GM12878 (cell line): ENCODE measurements at regions not wholly inside any gene's neighbourhood (a gene's known extent, or its start where the extent isn't known, plus 50 kb on each side); places are given as distances from the start of the nearest gene placed in this dataset.

Experiments used
- ATAC-seq: fragments of 200-7000 bp; cut with Tn5 transposase; 3 replicates; pipeline ENCODE4 v1.9.1; 2020; ENCODE audit warnings: mild to moderate bottlenecking, moderate library complexity
- BruUV-seq: library from RNA; stranded (reverse); fragments of 400-500 nt; replicated peaks from 2 replicates; lab custom pipeline; 2021; lab: Mats Ljungman, UMichigan
- CTCF ChIA-PET: fragments of 300-600 bp; sonication (Branson Sonifier 250); formaldehyde crosslinking; extraction: SDS; loops from one replicate; lab custom pipeline; 2021; ENCODE audit warnings: inconsistent platforms; lab: Yijun Ruan, JAX
- POLR2A ChIA-PET: fragments of 350-600 bp; formaldehyde crosslinking; extraction: SDS; loops from one replicate; lab custom pipeline; 2021; ENCODE audit warnings: inconsistent platforms; lab: Charles Lee
- RAD21 ChIA-PET: fragments of 300-600 bp; sonication (Branson Sonifier 250); formaldehyde crosslinking; loops from one replicate; lab custom pipeline; 2023; ENCODE audit warnings: antibody characterized with exemption; ENCODE audit not compliant: unreplicated experiment; lab: Charles Lee
- SMC1A ChIA-PET: fragments of 300-600 bp; sonication (Branson Sonifier 250); formaldehyde crosslinking; loops from one replicate; lab custom pipeline; 2023; ENCODE audit not compliant: unreplicated experiment, uncharacterized antibody; lab: Charles Lee
- DNase-seq: peaks from one replicate; pipeline ENCODE4 v3.0.0-alpha.2; 2011; ENCODE audit warnings: low read depth, low spot score
- FAIRE-seq: peaks from 3 replicates; lab custom pipeline; 2011; peaks lifted over from hg19 to GRCh38; lab: Jason Lieb, UNC
- H2AFZ ChIP-seq: 2 replicates; pipeline ENCODE4 v1.6.0; 2011; ENCODE audit warnings: low read depth, low read length, control low read depth; ENCODE audit not compliant: control insufficient read depth
- H3K27ac ChIP-seq: 2 replicates; pipeline ENCODE4 v1.5.1; 2011; ENCODE audit warnings: control low read depth; ENCODE audit not compliant: control insufficient read depth, insufficient read depth
- H3K27me3 ChIP-seq, 2 experiments: replicated peaks in 1 of 2; 2 replicates each; pipeline versions ENCODE4 v1.6.0 to v1.6.1; 2011; ENCODE audit warnings: low read length in 1 of 2; ENCODE audit not compliant: control insufficient read depth in 2 of 2, insufficient read depth in 2 of 2
- H3K36me3 ChIP-seq, 2 experiments: 2 replicates each; pipeline ENCODE4 v1.5.1; 2011; ENCODE audit warnings: low read length in 1 of 2; ENCODE audit not compliant: control insufficient read depth in 2 of 2, insufficient read depth in 2 of 2
- H3K4me1 ChIP-seq: 2 replicates; pipeline ENCODE4 v1.6.1; 2011; ENCODE audit warnings: mild to moderate bottlenecking, low read length, moderate library complexity, mixed read lengths; ENCODE audit not compliant: control insufficient read depth, insufficient read depth
- H3K4me2 ChIP-seq: 2 replicates; pipeline ENCODE4 v1.6.0; 2011; ENCODE audit warnings: control low read depth; ENCODE audit not compliant: control insufficient read depth, insufficient read depth
- H3K4me3 ChIP-seq: fragments of 200-600 bp; sonication (generic); 2 replicates; pipeline ENCODE4 v1.5.1; 2016
- H3K79me2 ChIP-seq: 2 replicates; pipeline ENCODE4 v1.6.0; 2011; ENCODE audit warnings: low read length; ENCODE audit not compliant: control insufficient read depth, insufficient read depth
- H3K9ac ChIP-seq: 2 replicates; pipeline ENCODE4 v1.8.0; 2011; ENCODE audit warnings: low read length, control low read depth, mixed read lengths; ENCODE audit not compliant: control insufficient read depth, insufficient read depth
- H3K9me3 ChIP-seq: replicated peaks from 3 replicates; pipeline ENCODE4 v1.5.1; 2011; ENCODE audit warnings: mild to moderate bottlenecking, low read length; ENCODE audit not compliant: control insufficient read depth, insufficient read depth
- H4K20me1 ChIP-seq: 2 replicates; pipeline ENCODE4 v1.6.0; 2011; ENCODE audit not compliant: control insufficient read depth, insufficient read depth
- ASH2L ChIP-seq: fragments of 300-600, 200-600 bp; sonication (generic); IDR thresholded peaks from 2 replicates; pipeline ENCODE4 v1.6.1; 2017; ENCODE audit warnings: low read depth, mild to moderate bottlenecking, borderline replicate concordance
- BCLAF1 ChIP-seq: fragments of 450-650 bp; IDR thresholded peaks from 2 replicates; pipeline ENCODE4 v1.6.1; 2017; ENCODE audit warnings: antibody characterized with exemption, mild to moderate bottlenecking, moderate library complexity
- CBX5 ChIP-seq: sonication (generic); IDR thresholded peaks from 2 replicates; pipeline ENCODE4 v1.6.1; 2016; ENCODE audit warnings: low read depth, moderate library complexity, mild to moderate bottlenecking, inconsistent platforms
- EGR1 ChIP-seq, 2 experiments: IDR thresholded peaks; 1 replicate in 1 of 2; 2 replicates in 1 of 2; pipeline ENCODE4 v1.6.1; 2011 to 2012; ENCODE audit warnings: low read depth in 2 of 2, low read length in 2 of 2, borderline replicate concordance in 1 of 2, mild to moderate bottlenecking in 1 of 2, moderate library complexity in 1 of 2
- FOS ChIP-seq: IDR thresholded peaks from 3 replicates; pipeline ENCODE4 v1.6.1; 2011; ENCODE audit warnings: borderline replicate concordance; ENCODE audit not compliant: insufficient read length; ENCODE audit errors: extremely low read depth
- FOXK2 ChIP-seq: fragments of 450-650 bp; IDR thresholded peaks from 2 replicates; pipeline ENCODE4 v1.6.1; 2017; ENCODE audit warnings: mild to moderate bottlenecking, moderate library complexity
- KLF5 ChIP-seq: fragments of 450-650 bp; IDR thresholded peaks from 2 replicates; pipeline ENCODE4 v1.6.1; 2014; ENCODE audit warnings: mild to moderate bottlenecking; ENCODE audit not compliant: partially characterized antibody
- RELB ChIP-seq: fragments of 450-650 bp; IDR thresholded peaks from 2 replicates; pipeline ENCODE4 v1.6.1; 2017; ENCODE audit warnings: low read depth, mild to moderate bottlenecking, moderate library complexity
- WRNIP1 ChIP-seq: IDR thresholded peaks from 2 replicates; pipeline ENCODE4 v1.6.1; 2011; ENCODE audit warnings: low read depth, low read length, improper control_type of control experiment, borderline replicate concordance
- ZBED1 ChIP-seq: IDR thresholded peaks from 2 replicates; pipeline ENCODE4 v1.6.1; 2016; ENCODE audit warnings: borderline replicate concordance
- ZBTB33 ChIP-seq: fragments of 450-650 bp; IDR thresholded peaks from 2 replicates; pipeline ENCODE4 v1.6.1; 2017; ENCODE audit warnings: mild to moderate bottlenecking
- ZBTB40 ChIP-seq: fragments of 450-650 bp; IDR thresholded peaks from 2 replicates; pipeline ENCODE4 v1.6.1; 2016; ENCODE audit warnings: mild to moderate bottlenecking, moderate library complexity, borderline replicate concordance
- ZZZ3 ChIP-seq: IDR thresholded peaks from 2 replicates; pipeline ENCODE4 v1.6.1; 2011; ENCODE audit warnings: low read depth; ENCODE audit not compliant: control insufficient read depth, insufficient read length
- WGBS: methylation state at CpG from one replicate; pipeline ENCODE4 v1.1.6; 2016; ENCODE audit warnings: low lambda C conversion rate; ENCODE audit not compliant: insufficient replicate concordance, insufficient coverage; ENCODE audit errors: missing lambda C conversion rate; 5-methylcytosine and 5-hydroxymethylcytosine counted together
- in situ Hi-C: fragments of 300-500 bp; cut with MboI; formaldehyde crosslinking; loops from 9 replicates; pipeline ENCODE4 v1.14.3; 2018; ENCODE audit warnings: mixed read lengths
- intact Hi-C: fragments of 100-400 bp; cut with micrococcal nuclease; formaldehyde crosslinking; loops from one replicate; pipeline ENCODE4 v1.14.2; 2022; ENCODE audit not compliant: unreplicated experiment

- SMC1A ChIA-PET = no interaction called here
- CTCF ChIA-PET = no interaction called here
- no peaks in the 10 kb centered on the region for H3K36me3 ChIP-seq
- intact Hi-C loops = no loop called here
- H3K9ac ChIP-seq = no peak overlapping the region
- FAIRE-seq = no peak
- BruUV-seq = no TSS peak
- H3K4me1 ChIP-seq = no peaks in the 10 kb centered on the region
- no peaks in the 10 kb centered on the region for H3K9me3 ChIP-seq
- H3K27me3 ChIP-seq = no peaks in the 10 kb centered on the region
- WGBS = 48% methylated on average over 7 of the region's 7 CpGs
- H3K4me3 ChIP-seq = no peak overlapping the region
- no peak for ATAC-seq
- H3K27ac ChIP-seq = no peak overlapping the region
- no peaks in the 10 kb centered on the region for H4K20me1 ChIP-seq
- no peaks in the 10 kb centered on the region for H3K79me2 ChIP-seq
- DNase-seq = no peak
- H3K4me2 ChIP-seq = no peak overlapping the region
- no peak overlapping the region for H2AFZ ChIP-seq
- RAD21 ChIA-PET = interaction anchor here (0.6 kb wide), 1 partner anchor 681 kb away, joined by 3 read pairs; no protein-coding TSS in a partner anchor
- in situ Hi-C loops = no loop called here
- POLR2A ChIA-PET = no interaction called here
- TF ChIP-seq KLF5 (no peak), ASH2L (no peak), RELB (no peak), FOS (no peak), FOXK2 (no peak), WRNIP1 (no peak), ZBTB33 (no peak), BCLAF1 (no peak), ZBED1 (no peak), CBX5 (no peak), ZZZ3 (no peak), EGR1 (IDR thresholded peaks at IDR 0.05; ENCODE audit: borderline replicate concordance in 1 of 2, low read depth in 2 of 2, low read length in 2 of 2) (no peak), ZBTB40 (no peak)
These were observed 192.4 kb downstream of the SIPA1L2 start for GRCh38 chr1:232437510-232437909.
